ENCODE measurements at regions not wholly inside any gene's neighbourhood (a gene's known extent, or its start where the extent isn't known, plus 50 kb on each side); places are given as distances from the start of the nearest gene placed in this dataset.

DNA sequence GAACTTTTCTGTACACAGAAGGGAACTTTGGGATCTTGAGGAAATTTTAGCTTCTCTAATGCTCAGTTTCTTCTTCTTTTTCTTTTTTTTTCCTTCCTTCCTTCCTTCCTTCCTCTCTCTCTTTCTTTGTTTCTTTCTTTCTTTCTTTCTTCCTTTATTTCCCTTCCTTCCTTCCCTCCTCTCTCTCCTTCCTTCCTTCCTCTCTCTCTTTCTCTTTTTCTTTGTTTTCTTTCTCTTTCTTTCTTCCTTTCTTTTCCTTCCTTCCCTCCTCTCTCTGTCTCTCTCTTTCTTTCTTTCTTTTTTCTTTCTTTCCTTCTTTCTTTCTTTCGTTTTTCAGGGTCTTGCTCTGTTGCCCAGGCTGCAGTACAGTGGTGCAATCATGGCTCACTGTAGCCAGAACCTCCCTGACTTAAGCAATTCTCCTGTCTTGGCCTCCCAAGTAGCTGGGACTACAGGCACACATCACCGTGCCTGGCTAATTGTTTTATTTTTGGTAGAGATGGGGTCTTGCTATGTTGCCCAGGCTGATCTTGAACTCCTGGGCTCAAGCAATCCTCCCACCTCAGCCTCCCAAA is 58.6 kb upstream of the SDK1 start:
- TF ChIP-seq CTCF (IDR thresholded peaks at IDR 0.05) (no peak), POLR2A (IDR thresholded peaks at IDR 0.05) (no peak)
- intact Hi-C loops (cut with DNase I): no loop called here
- Histone ChIP-seq H3K4me1 (replicated peaks in 1 of 2) (no peaks in the 10 kb centered on the region), H3K4me3 (no peak overlapping the region), H3K27me3 (no peaks in the 10 kb centered on the region), H3K36me3 (replicated peaks in 1 of 2) (no peaks in the 10 kb centered on the region), H3K9me3 (replicated peaks in 1 of 3) (no peaks in the 10 kb centered on the region), H3K27ac (no peak overlapping the region)
- 65 to 81% (median 77%) methylated on average over 2 of the region's 2 CpGs for WGBS, 4 donors
- no peak for DNase-seq

GRCh38 chr7:3243256-3243655 is 57.8 kb upstream of the SDK1 start:
- Histone ChIP-seq H3K27ac (no peak overlapping the region), H3K9me3 (replicated peaks in 1 of 3) (no peaks in the 10 kb centered on the region), H3K4me1 (replicated peaks in 1 of 2) (no peaks in the 10 kb centered on the region), H3K4me3 (no peak overlapping the region), H3K36me3 (replicated peaks in 1 of 2) (no peaks in the 10 kb centered on the region), H3K27me3 (no peaks in the 10 kb centered on the region)
- intact Hi-C loops (cut with DNase I): no loop called here
- 73 to 80% (median 74%) methylated on average over 5 of the region's 5 CpGs for WGBS, 4 donors
- TF ChIP-seq CTCF (IDR thresholded peaks at IDR 0.05): no peak
- TF ChIP-seq POLR2A (IDR thresholded peaks at IDR 0.05): no peak
- no peak for DNase-seq

DNA sequence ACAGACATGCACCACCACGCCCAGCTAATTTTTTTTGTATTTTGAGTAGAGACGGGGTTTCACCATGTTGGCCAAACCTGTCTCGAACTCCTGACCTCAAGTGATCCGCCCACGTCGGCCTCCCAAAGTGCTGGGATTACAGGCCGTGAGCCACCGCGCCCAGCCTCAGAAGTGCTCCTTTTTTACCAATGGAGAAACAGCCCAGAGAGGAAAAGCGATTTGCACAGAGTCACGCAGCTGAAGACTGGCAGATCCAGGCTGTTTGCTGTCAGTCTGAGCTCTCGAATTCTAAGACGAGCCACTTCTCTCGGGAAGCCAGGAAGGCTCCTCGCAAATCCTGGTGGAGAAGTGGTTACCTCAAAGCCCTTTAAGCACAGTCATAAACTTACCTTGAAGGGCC is 57.4 kb upstream of the SDK1 start:
- intact Hi-C loops (cut with DNase I): no loop called here
- no peak for TF ChIP-seq CTCF (IDR thresholded peaks at IDR 0.05)
- TF ChIP-seq POLR2A (IDR thresholded peaks at IDR 0.05): no peak
- Histone ChIP-seq H3K4me3 (no peak overlapping the region), H3K9me3 (replicated peaks in 1 of 3) (no peaks in the 10 kb centered on the region), H3K27ac (no peak overlapping the region), H3K4me1 (replicated peaks in 1 of 2) (no peaks in the 10 kb centered on the region), H3K36me3 (replicated peaks in 1 of 2) (no peaks in the 10 kb centered on the region), H3K27me3 (no peaks in the 10 kb centered on the region)
- no peak for DNase-seq
- WGBS, 4 donors: 80 to 87% (median 86%) methylated on average over 15 of the region's 15 CpGs

- Histone ChIP-seq H3K4me1 (replicated peaks in 1 of 2) (no peaks in the 10 kb centered on the region), H3K36me3 (replicated peaks in 1 of 2) (no peaks in the 10 kb centered on the region), H3K4me3 (no peak overlapping the region), H3K27me3 (no peaks in the 10 kb centered on the region), H3K9me3 (replicated peaks in 1 of 3) (no peaks in the 10 kb centered on the region), H3K27ac (no peak overlapping the region)
- no peak for TF ChIP-seq CTCF (IDR thresholded peaks at IDR 0.05)
- TF ChIP-seq POLR2A (IDR thresholded peaks at IDR 0.05): no peak
- no peak for DNase-seq
- WGBS, 4 donors: 55 to 64% (median 57%) methylated on average over 7 of the region's 7 CpGs
- intact Hi-C loops (cut with DNase I): no loop called here
These were observed 56.7 kb upstream of the SDK1 start for GRCh38 chr7:3244241-3244814.
